Stimulated activated CD8-positive, alpha-beta memory T cell treated with anti-CD3 and anti-CD28 coated beads, Interleukin-12 subunit alpha, Interleukin-12 subunit beta, amount 100 ng/mL, for 4 hours (primary cell): ENCODE measurements at regions not wholly inside any gene's neighbourhood (a gene's known extent, or its start where the extent isn't known, plus 50 kb on each side); places are given as distances from the start of the nearest gene placed in this dataset.
"Not testable (repeated sequence)": the region's sequence is repeated elsewhere in the genome, so short reads cannot be mapped to it uniquely, and the experiment has no call there.

Experiments
- DNase-seq: peaks from one replicate; pipeline ENCODE4 v3.0.0-alpha.2; 2020; ENCODE audit warnings: low read depth

DNA sequence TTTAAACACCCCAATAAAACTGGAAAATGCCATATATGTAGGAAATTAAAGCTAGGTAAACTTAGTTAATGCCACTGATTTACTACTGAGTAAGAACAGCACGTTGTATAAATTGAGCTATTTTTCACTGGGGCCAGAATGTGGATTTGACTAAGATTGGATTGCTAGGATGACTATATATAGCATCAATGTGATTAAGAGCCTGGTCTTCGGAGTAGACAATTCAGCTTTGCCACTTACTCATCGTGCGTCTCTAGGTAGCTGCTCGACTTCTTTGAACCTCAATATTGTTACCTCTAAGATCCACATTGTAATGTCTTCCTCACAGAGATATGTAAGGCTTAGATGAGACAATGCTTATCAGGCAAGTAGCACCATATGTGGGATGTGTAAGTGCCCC, 462.5 kb downstream of the KLF12 start:
- DNase-seq, result no peak

DNA sequence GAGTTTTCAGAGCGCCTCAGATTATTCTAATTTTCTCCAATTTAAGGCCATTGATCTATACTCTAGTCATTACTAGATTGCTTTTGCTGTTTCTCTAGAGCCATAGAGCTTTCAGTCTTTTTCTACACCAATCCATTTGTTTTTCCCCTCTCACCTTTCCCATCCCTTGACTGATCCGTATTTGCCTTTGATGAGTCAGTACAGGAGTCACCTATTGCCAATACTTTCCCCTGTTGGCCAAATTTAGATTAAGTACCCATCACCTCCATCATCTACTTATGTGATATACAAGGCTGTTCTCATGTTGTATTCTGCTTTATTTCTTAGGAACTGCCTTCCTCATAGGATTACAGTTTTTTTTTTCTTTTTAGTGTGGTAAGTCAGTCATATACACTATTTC, 463.2 kb downstream of the KLF12 start:
- DNase-seq, result no peak

DNA sequence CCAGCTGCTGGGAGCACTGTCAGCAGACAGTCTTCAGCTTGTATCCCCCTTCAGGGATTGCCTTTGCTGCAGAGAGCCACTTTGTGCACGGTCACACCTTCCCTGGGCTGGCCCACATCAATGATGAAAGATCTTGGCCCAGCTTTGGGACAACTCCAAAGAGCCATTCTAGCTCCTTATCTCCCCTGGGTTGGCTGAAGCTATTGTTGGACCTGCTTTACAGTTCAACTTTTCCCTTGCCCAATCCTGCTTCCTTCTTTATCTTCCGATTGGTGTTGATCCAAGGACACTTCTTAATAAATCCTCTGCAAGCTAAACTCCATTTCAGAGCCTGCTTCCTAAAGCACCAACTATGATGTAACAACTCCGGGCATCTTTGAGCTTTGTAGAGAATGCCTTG, 466.4 kb downstream of the KLF12 start:
- no peak for DNase-seq

DNA sequence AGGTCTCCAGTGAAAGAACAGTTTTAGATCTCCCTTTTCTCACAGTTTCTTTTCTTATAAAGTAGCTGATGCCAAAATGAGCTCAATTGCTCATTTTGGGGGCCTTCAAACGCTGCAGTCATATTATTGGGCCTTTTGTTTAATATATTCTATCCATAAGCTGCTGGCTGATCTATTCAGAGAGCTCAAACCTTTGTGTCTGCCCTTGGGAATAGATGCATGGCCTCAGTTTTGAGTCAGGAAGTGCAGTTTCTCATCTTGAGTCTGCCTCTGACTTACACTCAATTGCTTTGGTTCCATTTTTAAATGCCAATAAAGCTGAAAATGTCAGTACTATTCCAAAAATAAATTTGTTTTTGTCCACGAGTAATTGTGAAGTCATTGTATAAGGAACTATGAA, 468.9 kb downstream of the KLF12 start:
- no peak for DNase-seq

DNA sequence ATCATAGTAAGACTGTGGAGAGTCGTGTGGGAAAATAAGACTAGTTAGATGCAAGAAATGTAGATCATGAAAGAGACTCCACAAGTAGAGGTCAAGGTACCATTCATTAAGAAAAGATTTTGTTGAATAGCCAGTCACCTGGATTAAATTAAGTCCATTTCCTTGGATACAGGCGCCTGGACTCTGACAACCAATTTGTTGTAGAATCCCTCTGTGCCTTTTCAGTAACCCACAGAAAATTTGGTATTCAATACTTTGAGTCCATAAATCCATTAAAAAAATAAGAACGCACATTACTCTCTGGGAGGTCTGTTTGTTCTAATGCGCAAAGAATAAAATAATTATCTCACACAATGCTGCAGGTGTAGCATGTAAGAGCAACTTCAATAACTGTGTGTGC, 469.4 kb downstream of the KLF12 start:
- DNase-seq, result no peak

DNA sequence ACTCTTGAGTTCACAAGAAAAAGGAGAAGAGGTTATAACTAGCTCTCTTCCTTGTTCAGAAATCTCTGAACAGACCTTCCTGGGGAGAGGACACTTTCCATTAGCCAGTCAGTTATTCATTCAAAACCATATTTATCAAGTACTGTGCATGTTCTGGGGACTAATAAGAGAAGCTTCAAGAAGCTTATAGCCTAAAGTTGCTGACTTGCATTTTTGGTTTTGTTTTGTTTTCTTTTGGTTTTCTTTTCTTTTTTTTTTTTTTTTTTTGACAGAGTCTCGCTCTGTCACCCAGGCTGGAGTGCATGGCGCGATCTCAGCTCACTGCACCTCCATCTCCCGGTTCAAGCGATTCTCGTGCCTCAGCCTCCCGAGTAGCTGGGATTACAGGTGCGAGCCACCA, 471.4 kb downstream of the KLF12 start:
- DNase-seq, result no peak

DNA sequence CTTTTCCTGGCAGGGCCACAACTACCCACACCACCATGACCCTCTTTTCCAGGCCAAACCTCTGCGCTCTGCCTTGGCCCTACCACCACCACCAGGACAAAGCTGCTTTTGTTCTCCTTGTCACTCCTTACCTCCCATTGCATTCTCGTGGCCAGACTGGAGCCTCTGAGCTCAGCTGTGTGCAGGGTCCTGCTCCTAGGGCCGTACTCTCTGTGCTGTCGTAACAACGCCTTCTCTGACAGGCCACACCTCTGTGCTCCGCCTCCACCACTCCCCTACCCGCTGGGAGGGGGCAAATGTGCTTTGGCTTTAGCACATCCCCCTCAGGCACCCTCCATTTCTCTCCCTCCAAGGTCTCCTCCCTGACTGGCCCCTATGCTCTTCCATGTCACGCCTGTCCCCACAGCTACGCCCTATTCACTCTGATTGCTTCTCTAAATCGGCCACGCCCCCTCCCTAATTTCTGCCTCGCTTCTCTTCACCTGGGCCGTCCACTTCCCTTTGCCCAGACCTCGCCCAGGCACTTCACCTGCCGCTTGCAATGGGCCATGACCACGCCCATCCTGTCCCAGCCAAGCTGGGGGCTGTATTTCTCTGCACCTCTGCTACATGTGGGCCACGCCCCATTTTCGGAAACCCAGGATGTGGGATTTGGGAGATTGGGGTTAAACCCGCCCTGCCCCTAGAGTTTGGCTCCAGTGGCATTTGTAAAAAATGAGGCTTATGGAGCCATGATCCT, 472.3 kb downstream of the KLF12 start:
- DNase-seq, result no peak

DNA sequence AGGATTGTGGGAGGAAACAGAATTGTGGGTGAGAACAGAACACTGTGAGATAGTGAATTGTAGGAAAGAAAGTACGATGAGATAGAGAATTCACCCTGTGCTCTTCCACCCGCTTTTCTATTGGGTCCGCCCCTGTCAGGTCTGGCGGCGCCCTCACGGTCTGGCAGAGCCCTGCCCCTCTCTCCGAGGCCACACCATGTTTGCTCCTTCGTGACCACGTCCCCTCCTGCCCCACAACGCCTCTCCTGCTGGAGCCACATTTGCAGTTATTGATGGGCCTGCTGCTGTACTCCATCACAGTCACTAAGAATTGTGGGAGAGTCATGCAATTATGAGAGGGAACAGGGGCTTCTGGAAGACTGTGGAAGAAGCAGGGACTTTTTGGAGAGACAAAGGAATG, 473.1 kb downstream of the KLF12 start:
- DNase-seq, result no peak

DNA sequence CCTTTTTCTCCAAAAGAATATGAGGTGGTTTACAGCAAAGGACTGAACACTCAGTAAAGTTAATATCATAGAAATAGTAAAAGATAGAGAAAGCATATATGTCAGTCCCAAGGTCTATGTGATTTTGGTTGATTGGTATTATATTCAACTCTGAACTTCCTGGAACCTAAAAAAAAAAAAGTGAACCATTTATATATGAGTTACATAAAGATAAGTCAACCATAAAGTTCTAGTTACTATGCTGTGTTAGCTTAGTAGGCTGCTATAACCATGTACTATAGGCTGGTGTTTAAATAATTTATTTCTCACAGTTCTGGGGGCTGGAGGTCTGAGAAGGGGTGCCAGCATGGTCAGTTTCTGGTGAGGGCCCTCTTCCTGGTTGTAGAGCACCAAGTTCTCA, 475.6 kb downstream of the KLF12 start:
- no peak for DNase-seq

DNA sequence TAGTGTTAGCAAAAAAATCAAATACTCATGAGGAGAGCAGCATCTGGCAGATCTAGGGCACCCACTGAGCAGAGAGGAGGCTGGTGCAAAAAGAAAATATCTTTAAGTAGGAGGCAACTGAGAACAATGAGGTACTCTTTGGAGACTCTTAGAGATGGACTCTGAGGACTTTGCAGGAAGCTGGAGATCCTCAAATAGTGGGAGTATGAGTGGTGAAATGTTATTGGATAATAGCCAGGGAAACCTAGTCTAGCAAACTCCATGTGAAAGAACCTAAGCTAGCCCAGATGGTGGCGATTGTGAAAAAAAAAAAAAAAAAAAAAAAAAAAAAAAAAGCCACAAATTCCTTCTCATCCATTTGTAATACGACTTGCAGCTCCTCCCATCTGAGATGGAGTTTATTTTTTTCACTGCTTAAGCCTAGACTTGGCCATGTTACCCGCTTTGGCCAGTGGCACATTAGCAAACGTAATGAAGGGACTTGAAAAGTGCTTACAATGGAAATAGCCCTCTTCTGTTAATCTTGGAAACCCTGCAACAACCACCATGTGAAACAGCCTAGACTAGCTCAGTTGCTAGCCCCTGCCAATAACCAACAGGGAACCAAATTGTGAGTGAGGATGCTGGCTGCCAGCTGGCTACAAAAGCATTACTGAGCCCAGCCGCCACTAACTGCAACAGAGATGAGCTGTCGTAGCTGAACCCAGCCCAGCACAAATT, 476.2 kb downstream of the KLF12 start:
- no peak for DNase-seq

DNA sequence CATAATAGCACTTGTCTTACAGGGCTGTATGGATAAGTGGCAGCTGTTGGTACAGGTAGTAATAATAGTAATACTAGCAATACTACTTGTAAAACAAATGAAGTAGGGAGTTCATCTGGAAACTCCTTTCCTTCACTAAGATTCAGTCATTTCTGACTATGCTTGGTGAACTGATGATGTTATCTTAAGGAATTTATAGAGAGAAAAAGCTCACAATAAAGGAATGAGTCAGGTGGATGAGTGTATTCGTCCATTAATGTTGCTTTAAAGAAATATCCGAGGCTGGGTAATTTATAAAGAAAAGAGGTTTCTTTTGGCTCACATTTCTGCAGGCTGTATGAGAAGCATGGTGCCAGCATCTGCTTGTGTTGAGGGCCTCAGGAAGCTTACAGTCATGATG, 477.3 kb downstream of the KLF12 start:
- DNase-seq, result no peak

DNA sequence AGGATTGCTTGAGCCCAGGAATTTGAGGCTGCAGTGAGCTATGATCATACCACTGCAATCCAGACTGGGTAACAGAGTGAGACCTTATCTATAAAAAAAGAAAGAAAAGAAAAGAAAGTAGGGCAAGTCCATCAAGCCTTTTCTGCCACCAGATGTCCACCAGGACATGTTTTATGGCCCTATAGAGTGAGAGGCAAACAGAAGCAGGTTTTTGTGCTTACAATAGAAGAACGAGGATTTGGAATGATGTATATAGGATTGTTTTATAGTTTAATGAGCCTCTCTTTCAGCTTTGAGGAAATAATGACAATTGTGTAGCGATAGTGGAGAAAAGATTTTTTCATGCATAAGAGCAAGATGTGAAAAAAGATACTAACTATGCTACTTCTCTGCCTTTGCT, 480.5 kb downstream of the KLF12 start:
- DNase-seq, result no peak

DNA sequence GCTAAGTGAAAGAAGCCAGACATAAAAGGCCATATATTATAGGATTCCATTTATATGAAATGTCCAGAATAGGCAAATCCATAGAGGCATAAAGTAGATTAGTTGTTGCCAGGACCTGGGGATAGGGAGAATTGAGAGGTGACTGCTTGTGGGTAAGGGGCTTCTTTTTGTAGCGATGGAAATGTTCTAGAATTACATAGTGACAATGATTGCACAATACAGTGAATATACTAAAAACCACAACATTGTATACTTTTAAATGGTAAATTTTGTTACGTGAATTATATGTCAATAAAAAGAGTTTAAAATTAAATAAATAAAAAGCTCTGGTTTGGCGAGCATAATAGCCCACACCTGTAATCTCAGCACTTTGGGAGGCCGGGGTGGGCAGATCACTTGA, 486.8 kb downstream of the KLF12 start:
- DNase-seq, result no peak

DNA sequence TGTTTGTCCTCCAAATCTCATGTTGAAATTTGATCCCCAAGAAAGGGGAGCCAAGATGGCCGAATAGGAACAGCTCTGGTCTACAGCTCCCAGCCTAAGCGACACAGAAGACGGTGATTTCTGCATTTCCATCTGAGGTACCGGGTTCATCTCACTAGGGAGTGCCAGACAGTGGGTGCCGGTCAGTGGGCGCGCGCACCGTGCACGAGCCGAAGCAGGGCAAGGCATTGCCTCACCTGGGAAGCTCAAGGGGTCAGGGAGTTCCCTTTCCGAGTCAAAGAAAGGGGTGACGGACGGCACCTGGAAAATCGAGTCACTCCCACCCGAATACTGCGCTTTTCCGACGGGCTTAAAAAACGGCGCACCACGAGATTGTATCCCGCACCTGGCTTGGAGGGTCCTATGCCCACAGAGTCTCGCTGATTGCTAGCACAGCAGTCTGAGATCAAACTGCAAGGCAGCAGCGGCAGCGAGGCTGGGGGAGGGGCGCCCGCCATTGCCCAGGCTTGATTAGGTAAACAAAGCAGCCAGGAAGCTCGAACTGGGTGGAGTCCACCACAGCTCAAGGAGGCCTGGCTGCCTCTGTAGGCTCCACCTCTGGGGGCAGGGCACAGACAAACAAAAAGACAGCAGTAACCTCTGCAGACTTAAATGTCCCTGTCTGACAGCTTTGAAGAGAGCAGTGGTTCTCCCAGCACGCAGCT, 493.6 kb downstream of the KLF12 start:
- not testable (repeated sequence) for DNase-seq

DNA sequence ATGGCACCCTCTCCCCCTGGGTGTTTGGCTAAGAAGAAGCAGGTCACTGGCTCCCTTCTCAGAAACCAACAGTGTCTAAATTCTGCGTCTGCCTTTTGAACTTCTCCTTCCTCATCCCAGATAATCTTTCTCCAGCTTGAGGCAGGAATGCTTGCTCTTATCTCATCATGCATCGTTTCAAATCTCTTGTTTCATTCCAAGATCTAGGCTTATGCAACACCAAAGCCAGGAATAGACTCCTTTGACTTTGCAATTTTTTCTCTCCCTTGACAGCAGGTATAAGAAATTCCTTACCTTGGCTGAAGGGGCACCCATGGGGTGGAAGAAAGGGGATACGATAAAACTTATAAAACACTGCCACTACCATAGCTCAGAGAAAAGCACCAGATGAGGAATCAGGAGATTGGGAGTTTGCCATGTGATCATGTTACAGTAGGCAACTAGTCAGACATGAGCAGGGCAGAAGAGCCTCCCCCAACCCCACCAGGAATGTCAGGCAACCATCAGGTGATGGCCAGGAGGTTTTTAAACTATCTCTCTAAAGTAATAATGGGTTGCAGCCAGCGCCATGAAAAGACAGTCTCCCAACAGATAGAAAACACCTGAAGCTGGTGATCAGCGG, 498.9 kb downstream of the KLF12 start:
- DNase-seq, result no peak

DNA sequence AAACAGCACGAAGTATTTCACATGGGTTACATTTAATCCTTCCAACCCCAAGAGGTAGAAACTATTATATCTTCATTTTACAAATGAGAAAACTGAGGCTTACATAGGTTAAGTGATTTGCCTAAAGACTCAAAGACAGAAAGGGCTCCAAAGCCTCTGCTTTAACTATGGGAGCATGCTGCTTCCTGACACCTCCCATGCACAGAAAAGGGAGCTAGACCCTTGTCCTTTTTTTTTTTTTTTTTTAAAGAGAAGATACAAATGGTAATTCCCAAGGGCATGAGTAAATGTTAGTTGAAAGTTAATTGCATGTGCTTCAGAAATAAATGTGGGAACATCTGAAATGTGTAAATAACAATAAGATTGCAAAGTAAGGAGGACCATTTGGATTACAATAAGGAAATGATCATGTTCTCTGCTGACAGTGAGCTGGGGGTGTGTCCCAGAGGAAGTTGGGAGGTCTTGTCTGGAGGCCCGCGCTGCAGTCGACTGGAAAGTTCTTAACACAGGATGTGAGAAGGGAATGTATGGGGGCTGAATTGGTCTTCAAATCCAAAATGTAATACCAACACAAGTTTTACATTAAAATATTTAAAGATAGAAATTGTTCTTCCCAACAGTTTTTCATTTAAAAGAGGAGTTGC, 500.3 kb downstream of the KLF12 start:
- DNase-seq, result no peak

DNA sequence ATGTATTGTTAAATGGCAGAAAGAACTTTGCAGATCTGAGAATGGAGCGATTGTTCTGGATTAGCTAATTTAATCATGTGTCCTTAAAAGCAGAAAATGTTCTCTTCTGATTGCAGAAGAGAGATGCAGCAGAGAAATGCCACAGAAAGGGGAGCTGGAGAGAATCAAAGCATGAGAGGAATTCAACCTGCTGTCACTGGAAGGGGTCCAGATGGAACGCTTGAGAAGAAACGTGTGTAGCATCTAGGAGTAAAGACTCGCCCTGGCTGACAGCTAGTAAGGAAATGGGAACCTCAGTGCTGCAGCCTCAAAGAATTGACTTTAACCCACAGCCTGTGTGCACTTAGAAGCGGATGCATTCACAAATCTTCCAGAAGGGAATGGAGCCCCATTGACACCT, 502.8 kb downstream of the KLF12 start:
- DNase-seq, result no peak

DNA sequence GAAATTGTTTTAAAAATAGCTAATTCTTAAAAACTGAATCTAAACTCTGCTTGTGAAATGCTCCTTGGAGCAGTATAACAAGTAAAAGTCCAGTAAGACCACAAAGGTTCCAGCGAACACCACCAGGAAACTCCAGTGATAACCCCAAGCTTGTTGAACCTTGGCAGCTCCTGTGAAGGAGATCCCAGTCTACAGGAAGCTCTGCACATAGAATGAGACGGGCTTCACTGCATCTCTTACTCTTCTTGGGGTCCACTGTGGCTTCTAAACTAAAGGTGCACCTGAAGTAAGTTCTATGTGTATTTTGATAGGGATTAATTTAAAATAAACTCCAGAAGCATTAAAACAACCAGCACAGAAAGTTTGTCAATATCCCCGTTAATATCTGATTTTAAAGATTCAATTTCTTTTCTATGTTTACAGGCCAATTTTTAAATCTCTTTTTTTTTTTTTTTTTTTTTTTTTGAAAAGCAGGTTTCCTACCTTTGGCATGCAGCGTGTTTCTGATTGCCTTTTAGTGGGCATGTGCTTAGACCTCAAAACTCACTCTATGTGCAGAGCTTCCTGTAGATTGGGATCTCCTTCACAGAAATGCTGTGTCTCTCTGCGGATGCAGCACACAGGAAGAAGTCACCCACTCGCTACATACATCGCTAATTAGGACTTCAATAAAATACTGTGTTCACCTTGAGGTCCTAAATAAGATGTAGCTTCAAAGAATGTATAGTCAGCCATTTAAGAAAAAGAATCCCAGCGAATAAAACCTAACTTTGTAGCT, 508.5 kb downstream of the KLF12 start:
- DNase-seq, result no peak

DNA sequence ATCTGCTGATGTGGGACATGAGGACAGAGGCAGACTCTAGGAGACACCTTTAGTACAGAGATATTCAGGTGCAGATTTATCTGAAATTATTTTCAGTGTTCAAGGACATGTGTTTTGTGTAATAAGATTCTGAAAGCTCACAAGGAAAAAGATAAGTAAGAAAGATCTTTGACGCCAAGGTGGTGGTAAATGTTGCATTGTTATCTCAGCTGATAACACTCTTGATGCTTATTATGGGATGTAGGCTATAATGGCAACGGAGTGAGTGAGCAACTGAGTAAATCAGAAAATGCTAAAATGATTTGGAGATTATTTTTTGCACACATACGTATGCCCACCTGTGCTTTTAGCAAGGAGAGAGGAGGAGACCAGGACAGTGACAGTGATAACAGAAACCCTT, 510.9 kb downstream of the KLF12 start:
- DNase-seq, result no peak

DNA sequence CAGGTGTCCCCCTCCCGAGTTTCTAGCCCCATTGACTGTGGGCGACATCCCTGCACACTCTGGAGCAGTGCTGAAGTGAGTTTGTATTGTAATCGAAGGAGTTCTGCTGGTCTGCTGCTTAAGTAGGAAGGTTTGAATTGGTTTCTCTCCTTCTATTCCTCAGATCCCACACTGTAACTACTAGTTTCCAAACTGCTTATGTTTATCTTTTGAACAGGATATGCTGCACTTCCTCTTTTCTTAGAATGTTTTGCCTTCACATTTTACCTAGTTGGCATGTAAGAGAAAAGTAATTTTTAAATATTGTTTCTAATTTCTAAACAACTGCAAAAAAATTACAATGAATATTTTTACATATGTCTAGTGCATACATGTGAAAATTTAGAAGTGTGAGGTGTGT, 511.8 kb downstream of the KLF12 start:
- no peak for DNase-seq

DNA sequence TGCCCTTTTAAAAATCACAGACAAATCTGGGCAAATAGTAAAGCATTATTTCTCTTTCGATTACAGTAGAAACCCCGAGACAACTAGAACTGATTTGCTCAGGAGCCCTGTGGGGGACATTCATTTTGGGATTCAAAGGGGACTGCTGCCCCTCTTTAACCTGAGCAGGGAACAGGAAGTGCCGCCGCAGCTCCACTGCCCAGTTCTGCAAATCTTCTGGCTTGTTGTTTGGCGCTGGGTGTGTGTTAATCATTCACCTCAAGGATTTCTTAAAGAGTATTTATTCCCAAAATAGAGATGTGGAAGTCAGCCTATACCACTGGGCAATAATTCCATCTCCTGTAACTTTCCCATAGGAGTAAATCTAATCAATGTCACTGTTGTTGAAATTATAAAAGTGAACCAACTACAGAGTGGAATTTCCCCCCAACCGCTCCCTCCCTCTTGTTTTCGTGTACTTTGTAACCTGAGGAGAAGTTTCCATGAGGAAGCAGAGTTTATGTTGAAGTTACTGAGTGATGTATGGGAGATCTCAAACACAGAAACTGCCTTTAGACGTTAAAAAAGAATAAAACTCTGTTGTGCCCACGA, 515.8 kb downstream of the KLF12 start:
- DNase-seq, result no peak
